ENCODE measurements at regions not wholly inside any gene's neighbourhood (a gene's known extent, or its start where the extent isn't known, plus 50 kb on each side); places are given as distances from the start of the nearest gene placed in this dataset.
A peak's percentile ranks its signal among the peaks of the same experiment; 100 is the strongest.

- no peak for DNase-seq (ENCODE audit: low spot score)
- no peaks in the 10 kb centered on the region for H3K27me3 ChIP-seq (ENCODE audit: control insufficient read depth in 1 of 2, insufficient read depth in 2 of 2, low read length in 2 of 2)
- ChIA-PET CTCF (ENCODE audit: low intra/inter-chr PET ratio, low total read pairs) (no interaction called here), POLR2A (no interaction called here)
- no peaks in the 10 kb centered on the region for H3K79me2 ChIP-seq (ENCODE audit: insufficient read depth, low read length)
- no peak overlapping the region for H2AFZ ChIP-seq (ENCODE audit: low read length)
- H3K9me3 ChIP-seq (ENCODE audit: low read length): peaks cover 25% of the 10 kb centered on the region
- H4K20me1 ChIP-seq (ENCODE audit: insufficient read depth, low read length): no peaks in the 10 kb centered on the region
- intact Hi-C loops (cut with micrococcal nuclease; ENCODE audit: unreplicated experiment): no loop called here
- FAIRE-seq: no peak
- no peak overlapping the region for H3K4me2 ChIP-seq (ENCODE audit: low read depth, low read length)
- H3K36me3 ChIP-seq (replicated peaks in 1 of 2; ENCODE audit: control insufficient read depth in 1 of 2, insufficient read depth in 2 of 2, low read length in 2 of 2): no peaks in the 10 kb centered on the region
- no peak overlapping the region for H3K9ac ChIP-seq (ENCODE audit: insufficient read depth, low read depth, low read length)
- no peak for ATAC-seq
- no peak for TF ChIP-seq ZNF274 (CRISPR knock-in tag; IDR thresholded peaks at IDR 0.05)
- no peak for TF ChIP-seq ZNF646 (CRISPR knock-in tag; IDR thresholded peaks at IDR 0.05)
- TF ChIP-seq ZBTB26 (CRISPR knock-in tag; IDR thresholded peaks at IDR 0.05; ENCODE audit: borderline replicate concordance): no peak
- no peak for TF ChIP-seq SYNCRIP (IDR thresholded peaks at IDR 0.05; ENCODE audit: insufficient read depth, low read depth, low read length)
- TF ChIP-seq TGIF2 (CRISPR knock-in tag; IDR thresholded peaks at IDR 0.05): no peak
- TF ChIP-seq ZKSCAN5 (CRISPR knock-in tag; IDR thresholded peaks at IDR 0.05): no peak
- TF ChIP-seq ZNF576 (CRISPR knock-in tag; IDR thresholded peaks at IDR 0.05): no peak
- TF ChIP-seq SIN3A (IDR thresholded peaks at IDR 0.05; ENCODE audit: borderline replicate concordance, low read depth, low read length): no peak
- TF ChIP-seq NFIB (CRISPR knock-in tag; IDR thresholded peaks at IDR 0.05; ENCODE audit: borderline replicate concordance): no peak
- TF ChIP-seq HNRNPL (IDR thresholded peaks at IDR 0.05; ENCODE audit: low read depth, low read length): no peak
- TF ChIP-seq NR1H2 (CRISPR knock-in tag; IDR thresholded peaks at IDR 0.05; ENCODE audit: borderline replicate concordance, low read depth): no peak
- TF ChIP-seq XBP1 (CRISPR knock-in tag; IDR thresholded peaks at IDR 0.05): no peak
- no peak for TF ChIP-seq ZNF343 (CRISPR knock-in tag; IDR thresholded peaks at IDR 0.05)
- peak; percentile 83 for TF ChIP-seq ATF7 (IDR thresholded peaks at IDR 0.05)
- no peak for TF ChIP-seq ATF7 (CRISPR knock-in tag; IDR thresholded peaks at IDR 0.05)
- TF ChIP-seq MTA3 (CRISPR knock-in tag; IDR thresholded peaks at IDR 0.05): no peak
- peak; percentile 2; the same call in 1 of the 2 replicates for TF ChIP-seq CREB1 (IDR thresholded peaks at IDR 0.05)
- no peak for TF ChIP-seq CREB1 (CRISPR knock-in tag; IDR thresholded peaks at IDR 0.05)
- 0% methylated on average over 2 of the region's 2 CpGs for WGBS (ENCODE audit: low lambda C conversion rate)
- no TSS peak for BruUV-seq (replicated peaks)
- no peak overlapping the region for H3K27ac ChIP-seq (ENCODE audit: extremely low read length, insufficient read depth, low read length)
- no peaks in the 10 kb centered on the region for H3K4me1 ChIP-seq (ENCODE audit: insufficient read depth, low read length)
- in situ Hi-C loops (cut with HindIII; ENCODE audit: extremely low pct_ligation_motif_present, low pct_unique_long_range_greater_than_20kb): no loop called here
- no peak overlapping the region for H3K4me3 ChIP-seq (replicated peaks in 1 of 3; ENCODE audit: insufficient read depth in 1 of 3, low read depth in 2 of 3, low read length in 3 of 3)
Measured at GRCh38 chrX:82466994-82467393, 1041.1 kb upstream of the POU3F4 start.
